HepG2 (cell line): ENCODE measurements at regions not wholly inside any gene's neighbourhood (a gene's known extent, or its start where the extent isn't known, plus 50 kb on each side); places are given as distances from the start of the nearest gene placed in this dataset.
"Not testable (repeated sequence)": the region's sequence is repeated elsewhere in the genome, so short reads cannot be mapped to it uniquely, and the experiment has no call there.

Experiments
- ATAC-seq: fragments of 200-7000 bp; cut with Tn5 transposase; 3 replicates; pipeline ENCODE4 v1.9.1; 2020; ENCODE audit warnings: mild to moderate bottlenecking, moderate library complexity
- BruUV-seq: library from RNA; stranded (reverse); fragments of 400-500 nt; replicated peaks from 2 replicates; lab custom pipeline; 2021; lab: Mats Ljungman, UMichigan
- CTCF ChIA-PET: fragments of 300-600 bp; formaldehyde crosslinking; extraction: SDS; loops from one replicate; lab custom pipeline; 2021; ENCODE audit warnings: low total read pairs, inconsistent platforms, low intra/inter-chr PET ratio; lab: Yijun Ruan, JAX
- POLR2A ChIA-PET: fragments of 350-600 bp; sonication (Branson Sonifier 250); formaldehyde crosslinking; loops from one replicate; lab custom pipeline; 2020; ENCODE audit warnings: antibody characterized with exemption, inconsistent platforms; lab: Yijun Ruan, JAX
- DNase-seq: peaks from one replicate; pipeline ENCODE4 v3.0.0-alpha.2; 2015; ENCODE audit warnings: low spot score
- FAIRE-seq: peaks from 3 replicates; lab custom pipeline; 2011; peaks lifted over from hg19 to GRCh38; lab: Jason Lieb, UNC
- H2AFZ ChIP-seq: one replicate; pipeline ENCODE4 v1.6.1; 2011; ENCODE audit warnings: low read length, inconsistent platforms
- H3K27ac ChIP-seq: fragments of 300-600 bp; 3 replicates; pipeline ENCODE4 v1.8.0; 2011; ENCODE audit warnings: mixed run types, mild to moderate bottlenecking, mixed read lengths, low read length, inconsistent platforms; ENCODE audit not compliant: insufficient read depth; ENCODE audit errors: extremely low read length
- H3K27me3 ChIP-seq, 2 experiments: fragments of 200-600 bp in 1 of 2; 2 replicates in 1 of 2; 3 replicates in 1 of 2; pipeline versions ENCODE4 v1.6.0 to v1.8.0; 2011; ENCODE audit warnings: low read length in 2 of 2, mild to moderate bottlenecking in 2 of 2, moderate library complexity in 2 of 2, inconsistent platforms in 1 of 2; ENCODE audit not compliant: insufficient read depth in 2 of 2, control insufficient read depth in 1 of 2
- H3K36me3 ChIP-seq, 2 experiments: fragments of 200-600 bp in 1 of 2; replicated peaks in 1 of 2; 2 replicates in 1 of 2; 3 replicates in 1 of 2; pipeline versions ENCODE4 v1.5.1 to v1.8.0; 2011; ENCODE audit warnings: low read length in 2 of 2, inconsistent platforms in 1 of 2; ENCODE audit not compliant: insufficient read depth in 2 of 2, control insufficient read depth in 1 of 2
- H3K4me1 ChIP-seq: 2 replicates; pipeline ENCODE4 v1.5.1; 2012; ENCODE audit warnings: low read length, inconsistent platforms; ENCODE audit not compliant: insufficient read depth
- H3K4me2 ChIP-seq: 2 replicates; pipeline ENCODE4 v1.6.0; 2011; ENCODE audit warnings: low read depth, low read length, inconsistent platforms
- H3K4me3 ChIP-seq, 3 experiments: fragments of 200-600 bp in 1 of 3; sonication (generic), shearing (Covaris generic) in 1 of 3; replicated peaks in 1 of 3; 2 replicates each; pipeline ENCODE4 v1.5.1; 2011 to 2016; ENCODE audit warnings: low read length in 3 of 3, inconsistent platforms in 2 of 3, low read depth in 2 of 3, mild to moderate bottlenecking in 2 of 3, control low read depth in 1 of 3, mixed read lengths in 1 of 3; ENCODE audit not compliant: insufficient read depth in 1 of 3
- H3K79me2 ChIP-seq: one replicate; pipeline ENCODE4 v1.6.1; 2011; ENCODE audit warnings: low read length, inconsistent platforms; ENCODE audit not compliant: insufficient read depth
- H3K9ac ChIP-seq: 2 replicates; pipeline ENCODE4 v1.6.0; 2011; ENCODE audit warnings: mild to moderate bottlenecking, low read depth, low read length, inconsistent platforms; ENCODE audit not compliant: insufficient read depth
- H3K9me3 ChIP-seq: 2 replicates; pipeline ENCODE4 v1.5.1; 2012; ENCODE audit warnings: mild to moderate bottlenecking, low read length
- H4K20me1 ChIP-seq: 2 replicates; pipeline ENCODE4 v1.6.0; 2011; ENCODE audit warnings: inconsistent platforms, mild to moderate bottlenecking, low read length, moderate library complexity; ENCODE audit not compliant: insufficient read depth
- CREB1 ChIP-seq, 2 experiments: fragments of 450-650 bp in 1 of 2; IDR thresholded peaks; 2 replicates each; pipeline ENCODE4 v1.6.1; 2016 to 2017; ENCODE audit warnings: control low read depth in 1 of 2, mild to moderate bottlenecking in 1 of 2, missing compliant biosample characterization in 1 of 2, missing genetic modification characterization in 1 of 2
- ETS1 ChIP-seq: sonication (generic); formaldehyde crosslinking; IDR thresholded peaks from 2 replicates; pipeline ENCODE4 v1.4.0; 2020; ENCODE audit warnings: missing genetic modification reagents
- NR2F2 ChIP-seq: IDR thresholded peaks from 2 replicates; pipeline ENCODE4 v1.6.1; 2012; ENCODE audit warnings: low read depth, inconsistent platforms, borderline replicate concordance
- TCF12 ChIP-seq, 2 experiments: fragments of 450-650 bp in 1 of 2; sonication (generic) in 1 of 2; formaldehyde crosslinking in 1 of 2; IDR thresholded peaks; 2 replicates each; pipeline versions ENCODE4 v1.6.1 to v1.8.0; 2017 to 2022; ENCODE audit warnings: antibody characterized with exemption in 1 of 2, mild to moderate bottlenecking in 1 of 2, missing genetic modification reagents in 1 of 2, moderate library complexity in 1 of 2
- ZNF567 ChIP-seq: sonication (generic); formaldehyde crosslinking; IDR thresholded peaks from 2 replicates; pipeline ENCODE4 v1.8.1; 2023; ENCODE audit warnings: mild to moderate bottlenecking, missing genetic modification reagents, borderline replicate concordance
- ZNF83 ChIP-seq: sonication (generic); formaldehyde crosslinking; IDR thresholded peaks from 2 replicates; pipeline ENCODE4 v1.4.0; 2020; ENCODE audit warnings: missing genetic modification reagents, mild to moderate bottlenecking, borderline replicate concordance
- WGBS: methylation state at CpG from one replicate; pipeline ENCODE4 v1.1.6; 2017; ENCODE audit warnings: low lambda C conversion rate; 5-methylcytosine and 5-hydroxymethylcytosine counted together
- in situ Hi-C: cut with HindIII; loops from 2 replicates; pipeline ENCODE4 v1.10.0; 2017; ENCODE audit warnings: low pct_unique_long_range_greater_than_20kb; ENCODE audit not compliant: extremely low pct_ligation_motif_present
- intact Hi-C: fragments of 100-400 bp; cut with micrococcal nuclease; formaldehyde crosslinking; loops from one replicate; pipeline ENCODE4 v1.10.0; 2022; ENCODE audit not compliant: unreplicated experiment
- TF ChIP-seq, protein P1 (sequence below): sonication (generic); formaldehyde crosslinking; IDR thresholded peaks from 2 replicates; pipeline ENCODE4 v1.5.0; 2020; ENCODE audit warnings: mild to moderate bottlenecking, missing genetic modification reagents

GRCh38 chr10:109809954-109810353 lies 113.4 kb downstream of the XPNPEP1 start:
- in situ Hi-C loops, H3K4me3 ChIP-seq, CTCF ChIA-PET, H3K27ac ChIP-seq, H3K4me1 ChIP-seq, H2AFZ ChIP-seq, H4K20me1 ChIP-seq, H3K36me3 ChIP-seq, POLR2A ChIA-PET, H3K4me2 ChIP-seq, FAIRE-seq, intact Hi-C loops, H3K79me2 ChIP-seq, H3K27me3 ChIP-seq, H3K9ac ChIP-seq, DNase-seq, ATAC-seq, BruUV-seq: not testable (repeated sequence)
- H3K9me3 ChIP-seq: peaks cover 17% of the 10 kb centered on the region
- 10% methylated on average over 1 of the region's 1 CpG for WGBS

DNA sequence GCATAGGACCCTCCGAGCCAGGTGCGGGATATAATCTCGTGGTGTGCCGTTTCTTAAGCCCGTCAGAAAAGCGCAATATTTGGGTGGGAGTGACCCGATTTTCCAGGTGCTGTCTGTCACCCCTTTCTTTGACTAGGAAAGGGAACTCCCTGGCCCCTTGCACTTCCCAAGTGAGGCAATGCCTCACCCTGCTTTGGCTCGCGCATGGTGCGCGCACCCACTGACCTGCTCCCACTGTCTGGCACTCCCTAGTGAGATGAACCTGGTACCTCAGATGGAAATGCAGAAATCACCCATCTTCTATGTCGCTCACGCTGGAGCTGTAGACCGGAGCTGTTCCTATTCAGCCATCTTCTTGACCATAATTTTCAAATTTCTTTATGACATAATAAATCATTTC lies 122.1 kb downstream of the XPNPEP1 start:
- H3K36me3 ChIP-seq, H3K79me2 ChIP-seq, H4K20me1 ChIP-seq, H3K9ac ChIP-seq, H3K27ac ChIP-seq, POLR2A ChIA-PET, H3K27me3 ChIP-seq, H3K9me3 ChIP-seq, intact Hi-C loops, ATAC-seq, in situ Hi-C loops, DNase-seq, H3K4me1 ChIP-seq, CTCF ChIA-PET, H3K4me2 ChIP-seq, FAIRE-seq, BruUV-seq, H3K4me3 ChIP-seq, H2AFZ ChIP-seq: not testable (repeated sequence)
- 92% methylated on average over 7 of the region's 14 CpGs for WGBS

GRCh38 chr10:109790647-109791046 lies 132.7 kb downstream of the XPNPEP1 start:
- FAIRE-seq: no peak
- 39% methylated on average over 4 of the region's 4 CpGs for WGBS
- H3K27ac ChIP-seq: no peak overlapping the region
- ChIA-PET POLR2A (no interaction called here), CTCF (no interaction called here)
- TF ChIP-seq ZNF567 (CRISPR knock-in tag): no peak
- TF ChIP-seq ZNF83 (CRISPR knock-in tag): no peak
- no peak for TF ChIP-seq TCF12 (IDR thresholded peaks at IDR 0.05)
- TF ChIP-seq TCF12 (CRISPR knock-in tag; IDR thresholded peaks at IDR 0.05): no peak
- TF ChIP-seq NR2F2: no peak
- no peak for TF ChIP-seq ETS1 (CRISPR knock-in tag)
- TF ChIP-seq CREB1 (IDR thresholded peaks at IDR 0.05): no peak
- no peak for TF ChIP-seq CREB1 (CRISPR knock-in tag; IDR thresholded peaks at IDR 0.05)
- TF ChIP-seq, protein P1, sequence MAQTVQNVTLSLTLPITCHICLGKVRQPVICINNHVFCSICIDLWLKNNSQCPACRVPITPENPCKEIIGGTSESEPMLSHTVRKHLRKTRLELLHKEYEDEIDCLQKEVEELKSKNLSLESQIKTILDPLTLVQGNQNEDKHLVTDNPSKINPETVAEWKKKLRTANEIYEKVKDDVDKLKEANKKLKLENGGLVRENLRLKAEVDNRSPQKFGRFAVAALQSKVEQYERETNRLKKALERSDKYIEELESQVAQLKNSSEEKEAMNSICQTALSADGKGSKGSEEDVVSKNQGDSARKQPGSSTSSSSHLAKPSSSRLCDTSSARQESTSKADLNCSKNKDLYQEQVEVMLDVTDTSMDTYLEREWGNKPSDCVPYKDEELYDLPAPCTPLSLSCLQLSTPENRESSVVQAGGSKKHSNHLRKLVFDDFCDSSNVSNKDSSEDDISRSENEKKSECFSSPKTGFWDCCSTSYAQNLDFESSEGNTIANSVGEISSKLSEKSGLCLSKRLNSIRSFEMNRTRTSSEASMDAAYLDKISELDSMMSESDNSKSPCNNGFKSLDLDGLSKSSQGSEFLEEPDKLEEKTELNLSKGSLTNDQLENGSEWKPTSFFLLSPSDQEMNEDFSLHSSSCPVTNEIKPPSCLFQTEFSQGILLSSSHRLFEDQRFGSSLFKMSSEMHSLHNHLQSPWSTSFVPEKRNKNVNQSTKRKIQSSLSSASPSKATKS (CRISPR knock-in tag): no peak
- H3K9me3 ChIP-seq: no peaks in the 10 kb centered on the region
- intact Hi-C loops: no loop called here
- in situ Hi-C loops: no loop called here
- no peaks in the 10 kb centered on the region for H4K20me1 ChIP-seq
- no peaks in the 10 kb centered on the region for H3K4me1 ChIP-seq
- no peak overlapping the region for H3K4me2 ChIP-seq
- no peaks in the 10 kb centered on the region for H3K36me3 ChIP-seq
- DNase-seq: no peak
- H3K4me3 ChIP-seq: no peak overlapping the region
- no peak overlapping the region for H3K9ac ChIP-seq
- no peaks in the 10 kb centered on the region for H3K79me2 ChIP-seq
- no peak for ATAC-seq
- no peaks in the 10 kb centered on the region; a peak in 1 of 5 replicates for H3K27me3 ChIP-seq
- no TSS peak for BruUV-seq
- H2AFZ ChIP-seq: no peak overlapping the region
